Hepatocyte (in vitro differentiated cells): ENCODE measurements at regions not wholly inside any gene's neighbourhood (a gene's known extent, or its start where the extent isn't known, plus 50 kb on each side); places are given as distances from the start of the nearest gene placed in this dataset.

Experiments used
- DNase-seq: peaks from one replicate; pipeline ENCODE4 v3.0.0-alpha.2; 2016; ENCODE audit warnings: low spot score
- H2AFZ ChIP-seq: fragments of 200-600 bp; sonication (generic); 2 replicates; pipeline ENCODE4 v1.6.0; 2016; ENCODE audit warnings: antibody characterized with exemption, mild to moderate bottlenecking
- H3K27ac ChIP-seq: fragments of 200-600 bp; sonication (generic); 2 replicates; pipeline ENCODE4 v1.5.1; 2016; ENCODE audit warnings: mild to moderate bottlenecking
- H3K27me3 ChIP-seq: fragments of 200-600 bp; sonication (generic); 2 replicates; pipeline ENCODE4 v1.6.1; 2016
- H3K36me3 ChIP-seq: fragments of 200-600 bp; sonication (generic); replicated peaks from 2 replicates; pipeline ENCODE4 v1.5.1; 2016; ENCODE audit warnings: low read depth; ENCODE audit not compliant: insufficient read depth
- H3K4me1 ChIP-seq: fragments of 200-600 bp; sonication (generic); 2 replicates; pipeline ENCODE4 v1.5.1; 2016; ENCODE audit warnings: mild to moderate bottlenecking, moderate library complexity; ENCODE audit not compliant: insufficient read depth
- H3K4me2 ChIP-seq: fragments of 200-600 bp; sonication (generic); 2 replicates; pipeline ENCODE4 v1.6.0; 2016
- H3K4me3 ChIP-seq: fragments of 200-600 bp; sonication (generic); 2 replicates; pipeline ENCODE4 v1.5.1; 2016; ENCODE audit warnings: mild to moderate bottlenecking
- H3K79me2 ChIP-seq: fragments of 200-600 bp; sonication (generic); 2 replicates; pipeline ENCODE4 v1.6.0; 2017; ENCODE audit warnings: mild to moderate bottlenecking
- H3K9me2 ChIP-seq: fragments of 200-600 bp; sonication (generic); replicated peaks from 2 replicates; pipeline ENCODE4 v1.6.0; 2017; ENCODE audit warnings: mild to moderate bottlenecking; ENCODE audit not compliant: insufficient read depth
- H3K9me3 ChIP-seq: fragments of 200-600 bp; sonication (generic); 2 replicates; pipeline ENCODE4 v1.5.1; 2016; ENCODE audit warnings: low read depth, mild to moderate bottlenecking
- H4K20me1 ChIP-seq: fragments of 200-600 bp; sonication (generic); 2 replicates; pipeline ENCODE4 v1.6.0; 2016; ENCODE audit warnings: mild to moderate bottlenecking; ENCODE audit not compliant: insufficient read depth, poor library complexity, severe bottlenecking
- EZH2 ChIP-seq: fragments of 200-600 bp; sonication (generic); IDR thresholded peaks from 2 replicates; pipeline ENCODE4 v1.6.1; 2016; ENCODE audit warnings: antibody characterized with exemption, mild to moderate bottlenecking, borderline replicate concordance
- EZH2phosphoT487 ChIP-seq: fragments of 200-600 bp; sonication (generic); IDR thresholded peaks from one replicate; pipeline ENCODE4 v1.6.1; 2018; ENCODE audit warnings: antibody characterized with exemption, mild to moderate bottlenecking, low read depth, moderate library complexity; ENCODE audit not compliant: unreplicated experiment, severe bottlenecking
- WGBS: methylation state at CpG from one replicate; pipeline ENCODE4 v1.1.6; 2016; ENCODE audit warnings: low lambda C conversion rate; ENCODE audit errors: missing lambda C conversion rate; 5-methylcytosine and 5-hydroxymethylcytosine counted together
- TF ChIP-seq, protein P1 (sequence below): fragments of 200-600 bp; sonication (generic); IDR thresholded peaks from 2 replicates; pipeline ENCODE4 v1.5.1; 2016; ENCODE audit warnings: antibody characterized with exemption, mild to moderate bottlenecking; ENCODE audit not compliant: poor library complexity

GRCh38 chr14:58709949-58710348 lies 72.2 kb downstream of the DACT1 start:
- no peaks in the 10 kb centered on the region for H4K20me1 ChIP-seq
- H3K4me2 ChIP-seq = no peak overlapping the region
- H3K4me3 ChIP-seq = no peak overlapping the region
- H3K79me2 ChIP-seq = no peaks in the 10 kb centered on the region
- H2AFZ ChIP-seq = no peak overlapping the region
- 54% methylated on average over 2 of the region's 2 CpGs for WGBS
- no peaks in the 10 kb centered on the region for H3K36me3 ChIP-seq
- no peak for TF ChIP-seq EZH2phosphoT487
- TF ChIP-seq EZH2 = no peak
- TF ChIP-seq, protein P1, sequence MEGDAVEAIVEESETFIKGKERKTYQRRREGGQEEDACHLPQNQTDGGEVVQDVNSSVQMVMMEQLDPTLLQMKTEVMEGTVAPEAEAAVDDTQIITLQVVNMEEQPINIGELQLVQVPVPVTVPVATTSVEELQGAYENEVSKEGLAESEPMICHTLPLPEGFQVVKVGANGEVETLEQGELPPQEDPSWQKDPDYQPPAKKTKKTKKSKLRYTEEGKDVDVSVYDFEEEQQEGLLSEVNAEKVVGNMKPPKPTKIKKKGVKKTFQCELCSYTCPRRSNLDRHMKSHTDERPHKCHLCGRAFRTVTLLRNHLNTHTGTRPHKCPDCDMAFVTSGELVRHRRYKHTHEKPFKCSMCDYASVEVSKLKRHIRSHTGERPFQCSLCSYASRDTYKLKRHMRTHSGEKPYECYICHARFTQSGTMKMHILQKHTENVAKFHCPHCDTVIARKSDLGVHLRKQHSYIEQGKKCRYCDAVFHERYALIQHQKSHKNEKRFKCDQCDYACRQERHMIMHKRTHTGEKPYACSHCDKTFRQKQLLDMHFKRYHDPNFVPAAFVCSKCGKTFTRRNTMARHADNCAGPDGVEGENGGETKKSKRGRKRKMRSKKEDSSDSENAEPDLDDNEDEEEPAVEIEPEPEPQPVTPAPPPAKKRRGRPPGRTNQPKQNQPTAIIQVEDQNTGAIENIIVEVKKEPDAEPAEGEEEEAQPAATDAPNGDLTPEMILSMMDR = no peak
- no peaks in the 10 kb centered on the region for H3K9me2 ChIP-seq
- no peaks in the 10 kb centered on the region for H3K9me3 ChIP-seq
- no peak for DNase-seq
- H3K27ac ChIP-seq = no peak overlapping the region
- H3K4me1 ChIP-seq = no peaks in the 10 kb centered on the region
- no peaks in the 10 kb centered on the region for H3K27me3 ChIP-seq

DNA sequence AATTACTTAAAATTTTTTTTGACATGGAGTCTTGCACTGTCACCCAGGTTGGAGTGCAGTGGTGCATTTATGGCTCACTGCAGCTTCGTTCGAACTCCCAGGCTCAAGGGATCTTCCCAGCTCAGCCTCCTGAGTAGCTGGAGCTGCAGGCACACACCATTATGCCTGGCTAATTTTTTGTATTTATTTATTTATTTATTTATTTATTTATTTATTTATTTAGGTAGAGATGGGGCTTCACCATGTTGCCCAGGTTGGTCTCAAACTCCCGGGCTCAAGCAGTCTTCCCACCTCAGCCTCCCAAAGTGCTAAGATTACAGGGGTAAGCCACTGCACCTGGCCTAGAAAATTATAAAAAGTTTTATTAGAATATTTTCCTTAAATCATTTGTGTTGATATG lies 73.6 kb downstream of the DACT1 start:
- TF ChIP-seq EZH2phosphoT487 (no peak), EZH2 (no peak)
- TF ChIP-seq, protein P1 = no peak
- DNase-seq = no peak
- Histone ChIP-seq H3K4me2 (no peak overlapping the region), H3K4me1 (no peaks in the 10 kb centered on the region), H3K9me3 (no peaks in the 10 kb centered on the region), H4K20me1 (no peaks in the 10 kb centered on the region), H3K9me2 (no peaks in the 10 kb centered on the region), H3K27me3 (no peaks in the 10 kb centered on the region), H3K27ac (no peak overlapping the region), H3K4me3 (no peak overlapping the region), H3K36me3 (no peaks in the 10 kb centered on the region), H2AFZ (no peak overlapping the region), H3K79me2 (no peaks in the 10 kb centered on the region)
- WGBS = 91% methylated on average over 3 of the region's 3 CpGs

GRCh38 chr14:58712357-58712756 lies 74.6 kb downstream of the DACT1 start:
- Histone ChIP-seq H4K20me1 (no peaks in the 10 kb centered on the region), H3K79me2 (no peaks in the 10 kb centered on the region), H3K4me3 (no peak overlapping the region), H3K36me3 (no peaks in the 10 kb centered on the region), H3K9me2 (no peaks in the 10 kb centered on the region), H3K27ac (no peak overlapping the region), H3K4me1 (peaks cover under 1% of the 10 kb centered on the region), H3K4me2 (no peak overlapping the region), H3K27me3 (no peaks in the 10 kb centered on the region), H2AFZ (no peak overlapping the region), H3K9me3 (no peaks in the 10 kb centered on the region)
- TF ChIP-seq, protein P1 = no peak
- no peak for TF ChIP-seq EZH2
- no peak for TF ChIP-seq EZH2phosphoT487
- no peak for DNase-seq
- WGBS = 78% methylated on average over 6 of the region's 6 CpGs

GRCh38 chr14:58713677-58714076 lies 75.9 kb downstream of the DACT1 start:
- 59% methylated on average over 5 of the region's 5 CpGs for WGBS
- Histone ChIP-seq H4K20me1 (no peaks in the 10 kb centered on the region), H2AFZ (no peak overlapping the region), H3K9me3 (no peaks in the 10 kb centered on the region), H3K4me3 (no peak overlapping the region), H3K27me3 (no peaks in the 10 kb centered on the region), H3K36me3 (no peaks in the 10 kb centered on the region), H3K4me1 (peaks cover 4% of the 10 kb centered on the region), H3K4me2 (no peak overlapping the region), H3K9me2 (no peaks in the 10 kb centered on the region), H3K79me2 (no peaks in the 10 kb centered on the region), H3K27ac (no peak overlapping the region)
- TF ChIP-seq EZH2 (no peak), EZH2phosphoT487 (no peak)
- TF ChIP-seq, protein P1 = no peak
- no peak for DNase-seq
